Hepatocyte (in vitro differentiated cells): ENCODE measurements at regions not wholly inside any gene's neighbourhood (a gene's known extent, or its start where the extent isn't known, plus 50 kb on each side); places are given as distances from the start of the nearest gene placed in this dataset.

ENCODE experiments used
- DNase-seq: peaks from one replicate; pipeline ENCODE4 v3.0.0-alpha.2; 2016; ENCODE audit warnings: low spot score
- H2AFZ ChIP-seq: fragments of 200-600 bp; sonication (generic); 2 replicates; pipeline ENCODE4 v1.6.0; 2016; ENCODE audit warnings: antibody characterized with exemption, mild to moderate bottlenecking
- H3K27ac ChIP-seq: fragments of 200-600 bp; sonication (generic); 2 replicates; pipeline ENCODE4 v1.5.1; 2016; ENCODE audit warnings: mild to moderate bottlenecking
- H3K27me3 ChIP-seq: fragments of 200-600 bp; sonication (generic); 2 replicates; pipeline ENCODE4 v1.6.1; 2016
- H3K36me3 ChIP-seq: fragments of 200-600 bp; sonication (generic); replicated peaks from 2 replicates; pipeline ENCODE4 v1.5.1; 2016; ENCODE audit warnings: low read depth; ENCODE audit not compliant: insufficient read depth
- H3K4me1 ChIP-seq: fragments of 200-600 bp; sonication (generic); 2 replicates; pipeline ENCODE4 v1.5.1; 2016; ENCODE audit warnings: mild to moderate bottlenecking, moderate library complexity; ENCODE audit not compliant: insufficient read depth
- H3K4me2 ChIP-seq: fragments of 200-600 bp; sonication (generic); 2 replicates; pipeline ENCODE4 v1.6.0; 2016
- H3K4me3 ChIP-seq: fragments of 200-600 bp; sonication (generic); 2 replicates; pipeline ENCODE4 v1.5.1; 2016; ENCODE audit warnings: mild to moderate bottlenecking
- H3K79me2 ChIP-seq: fragments of 200-600 bp; sonication (generic); 2 replicates; pipeline ENCODE4 v1.6.0; 2017; ENCODE audit warnings: mild to moderate bottlenecking
- H3K9me2 ChIP-seq: fragments of 200-600 bp; sonication (generic); replicated peaks from 2 replicates; pipeline ENCODE4 v1.6.0; 2017; ENCODE audit warnings: mild to moderate bottlenecking; ENCODE audit not compliant: insufficient read depth
- H3K9me3 ChIP-seq: fragments of 200-600 bp; sonication (generic); 2 replicates; pipeline ENCODE4 v1.5.1; 2016; ENCODE audit warnings: low read depth, mild to moderate bottlenecking
- H4K20me1 ChIP-seq: fragments of 200-600 bp; sonication (generic); 2 replicates; pipeline ENCODE4 v1.6.0; 2016; ENCODE audit warnings: mild to moderate bottlenecking; ENCODE audit not compliant: insufficient read depth, poor library complexity, severe bottlenecking
- CTCF ChIP-seq: fragments of 200-600 bp; sonication (generic); IDR thresholded peaks from 2 replicates; pipeline ENCODE4 v1.5.1; 2016; ENCODE audit warnings: antibody characterized with exemption, mild to moderate bottlenecking; ENCODE audit not compliant: poor library complexity
- EZH2 ChIP-seq: fragments of 200-600 bp; sonication (generic); IDR thresholded peaks from 2 replicates; pipeline ENCODE4 v1.6.1; 2016; ENCODE audit warnings: antibody characterized with exemption, mild to moderate bottlenecking, borderline replicate concordance
- EZH2phosphoT487 ChIP-seq: fragments of 200-600 bp; sonication (generic); IDR thresholded peaks from one replicate; pipeline ENCODE4 v1.6.1; 2018; ENCODE audit warnings: antibody characterized with exemption, mild to moderate bottlenecking, low read depth, moderate library complexity; ENCODE audit not compliant: unreplicated experiment, severe bottlenecking
- WGBS: methylation state at CpG from one replicate; pipeline ENCODE4 v1.1.6; 2016; ENCODE audit warnings: low lambda C conversion rate; ENCODE audit errors: missing lambda C conversion rate; 5-methylcytosine and 5-hydroxymethylcytosine counted together

GRCh38 chr10:30556189-30556588 lies 73.4 kb downstream of the LYZL2 start:
- Histone ChIP-seq H3K79me2 (no peaks in the 10 kb centered on the region), H3K9me2 (no peaks in the 10 kb centered on the region), H4K20me1 (no peaks in the 10 kb centered on the region), H3K27ac (no peak overlapping the region), H3K4me2 (no peak overlapping the region), H3K4me3 (no peak overlapping the region), H3K9me3 (no peaks in the 10 kb centered on the region), H3K36me3 (no peaks in the 10 kb centered on the region), H3K4me1 (peaks cover 17% of the 10 kb centered on the region), H3K27me3 (no peaks in the 10 kb centered on the region), H2AFZ (no peak overlapping the region)
- WGBS, result 100% methylated on average over 1 of the region's 1 CpG
- DNase-seq, result no peak
- no peak for TF ChIP-seq EZH2
- TF ChIP-seq EZH2phosphoT487, result no peak
- no peak for TF ChIP-seq CTCF

- Histone ChIP-seq H3K9me3 (no peaks in the 10 kb centered on the region), H3K27me3 (no peaks in the 10 kb centered on the region), H3K79me2 (no peaks in the 10 kb centered on the region), H3K9me2 (no peaks in the 10 kb centered on the region), H3K27ac (no peak overlapping the region), H2AFZ (no peak overlapping the region), H3K4me1 (peaks cover 17% of the 10 kb centered on the region), H3K4me3 (no peak overlapping the region), H3K36me3 (no peaks in the 10 kb centered on the region), H4K20me1 (no peaks in the 10 kb centered on the region), H3K4me2 (no peak overlapping the region)
- no peak for DNase-seq
- TF ChIP-seq CTCF (no peak), EZH2 (no peak), EZH2phosphoT487 (no peak)
- WGBS, result 88% methylated on average over 5 of the region's 5 CpGs
Measured at GRCh38 chr10:30555465-30555864, 74.1 kb downstream of the LYZL2 start.

GRCh38 chr10:30554440-30554825 lies 75.1 kb downstream of the LYZL2 start:
- H3K36me3 ChIP-seq, result no peaks in the 10 kb centered on the region
- no peaks in the 10 kb centered on the region for H3K27me3 ChIP-seq
- H4K20me1 ChIP-seq, result no peaks in the 10 kb centered on the region
- DNase-seq, result no peak
- TF ChIP-seq CTCF (no peak), EZH2phosphoT487 (no peak), EZH2 (no peak)
- H3K4me3 ChIP-seq, result no peak overlapping the region
- 52% methylated on average over 5 of the region's 5 CpGs for WGBS
- peak overlapping the region; percentile 78 for H2AFZ ChIP-seq
- H3K79me2 ChIP-seq, result no peaks in the 10 kb centered on the region
- H3K9me2 ChIP-seq, result no peaks in the 10 kb centered on the region
- no peaks in the 10 kb centered on the region for H3K9me3 ChIP-seq
- peak overlapping the region; percentile 68 for H3K4me2 ChIP-seq
- peak overlapping the region; percentile 92 for H3K27ac ChIP-seq
- peaks cover 17% of the 10 kb centered on the region for H3K4me1 ChIP-seq
